H1 (cell line): ENCODE measurements at regions not wholly inside any gene's neighbourhood (a gene's known extent, or its start where the extent isn't known, plus 50 kb on each side); places are given as distances from the start of the nearest gene placed in this dataset.

Source experiments
- CTCF ChIA-PET: fragments of 300-600 bp; sonication (Branson Sonifier 250); formaldehyde crosslinking; loops from one replicate; lab custom pipeline; 2021; ENCODE audit not compliant: partially characterized antibody; lab: Charles Lee
- POLR2A ChIA-PET: fragments of 300-600 bp; sonication (Branson Sonifier 250); formaldehyde crosslinking; loops from one replicate; lab custom pipeline; 2021; ENCODE audit warnings: inconsistent platforms; ENCODE audit not compliant: partially characterized antibody; lab: Charles Lee
- DNase-seq, 2 experiments: peaks; one replicate each; pipeline versions ENCODE4 v3.0.0 to v3.0.0-alpha.2; 2010 to 2022; ENCODE audit warnings: low spot score in 2 of 2, low read depth in 1 of 2, mixed read lengths in 1 of 2
- FAIRE-seq: peaks from 2 replicates; lab custom pipeline; 2011; peaks lifted over from hg19 to GRCh38; lab: Jason Lieb, UNC
- H2AFZ ChIP-seq: 2 replicates; pipeline ENCODE4 v1.8.1; 2012; ENCODE audit warnings: low read length, inconsistent platforms
- H2AK5ac ChIP-seq: 2 replicates; pipeline ENCODE4 v1.6.1; 2013; ENCODE audit warnings: low read depth, low read length
- H2BK120ac ChIP-seq: replicated peaks from 2 replicates; pipeline ENCODE3; 2013; ENCODE audit warnings: low read depth, low read length, inconsistent platforms
- H2BK12ac ChIP-seq: 2 replicates; pipeline ENCODE4 v1.6.1; 2013; ENCODE audit warnings: low read depth, low read length
- H2BK15ac ChIP-seq: 2 replicates; pipeline ENCODE4 v1.6.1; 2013; ENCODE audit warnings: low read length
- H2BK20ac ChIP-seq: 2 replicates; pipeline ENCODE4 v1.6.1; 2013; ENCODE audit warnings: low read length
- H2BK5ac ChIP-seq: 2 replicates; pipeline ENCODE4 v1.6.1; 2013; ENCODE audit warnings: low read depth, low read length
- H3K14ac ChIP-seq: 2 replicates; pipeline ENCODE4 v1.6.1; 2013; ENCODE audit warnings: inconsistent platforms; ENCODE audit not compliant: insufficient read length
- H3K18ac ChIP-seq: 2 replicates; pipeline ENCODE4 v1.6.1; 2013; ENCODE audit warnings: low read length; ENCODE audit errors: extremely low read depth
- H3K23ac ChIP-seq: 2 replicates; pipeline ENCODE4 v1.6.1; 2013; ENCODE audit warnings: inconsistent platforms; ENCODE audit not compliant: insufficient read length
- H3K23me2 ChIP-seq: 2 replicates; pipeline ENCODE4 v1.6.1; 2013; ENCODE audit warnings: low read depth, low read length
- H3K27ac ChIP-seq: 2 replicates; pipeline ENCODE4 v1.6.1; 2011; ENCODE audit warnings: low read depth, low read length, inconsistent platforms
- H3K27me3 ChIP-seq, 4 experiments: replicated peaks in 1 of 4; 1 replicate in 1 of 4; 2 replicates in 3 of 4; pipeline versions ENCODE4 v1.6.1 to v1.8.1; 2011 to 2013; ENCODE audit warnings: low read length in 3 of 4, mild to moderate bottlenecking in 3 of 4, inconsistent platforms in 2 of 4, mixed read lengths in 2 of 4, moderate library complexity in 1 of 4; ENCODE audit not compliant: control insufficient read depth in 3 of 4, insufficient read depth in 3 of 4; ENCODE audit errors: extremely low read depth in 1 of 4
- H3K36me3 ChIP-seq, 4 experiments: 2 replicates each; pipeline versions ENCODE4 v1.6.1 to v1.8.1; 2011 to 2013; ENCODE audit warnings: mild to moderate bottlenecking in 4 of 4, low read length in 3 of 4, moderate library complexity in 2 of 4, control low read depth in 1 of 4, inconsistent platforms in 1 of 4; ENCODE audit not compliant: insufficient read depth in 4 of 4, control insufficient read depth in 2 of 4
- H3K4ac ChIP-seq: replicated peaks from 2 replicates; pipeline ENCODE3; 2013; ENCODE audit warnings: low read length, low read depth, mixed read lengths, inconsistent platforms; ENCODE audit not compliant: insufficient read length
- H3K4me1 ChIP-seq, 4 experiments: replicated peaks in 1 of 4; 1 replicate in 1 of 4; 2 replicates in 3 of 4; pipeline versions ENCODE4 v1.6.1 to v1.8.1; 2011 to 2013; ENCODE audit warnings: low read length in 3 of 4, inconsistent platforms in 2 of 4, mixed read lengths in 1 of 4; ENCODE audit not compliant: insufficient read depth in 4 of 4, control insufficient read depth in 3 of 4
- H3K4me2 ChIP-seq, 2 experiments: 2 replicates each; pipeline versions ENCODE4 v1.6.1 to v1.8.1; 2011 to 2013; ENCODE audit warnings: low read depth in 2 of 2, low read length in 2 of 2, control low read depth in 1 of 2, inconsistent platforms in 1 of 2, mild to moderate bottlenecking in 1 of 2; ENCODE audit not compliant: insufficient read depth in 1 of 2
- H3K4me3 ChIP-seq, 4 experiments: fragments of 200-600, 300-600 bp in 1 of 4; sonication (generic), shearing (Covaris generic), sonication (Bioruptor Twin) in 1 of 4; 2 replicates each; pipeline versions ENCODE4 v1.5.1 to v1.8.1; 2011 to 2016; ENCODE audit warnings: low read length in 4 of 4, low read depth in 3 of 4, control low read depth in 2 of 4, inconsistent platforms in 2 of 4, mild to moderate bottlenecking in 2 of 4, mixed read lengths in 1 of 4, moderate library complexity in 1 of 4; ENCODE audit not compliant: insufficient read depth in 2 of 4; ENCODE audit errors: extremely low read depth in 1 of 4
- H3K56ac ChIP-seq: replicated peaks from 2 replicates; pipeline ENCODE3; 2013; ENCODE audit warnings: low read depth, mild to moderate bottlenecking, mixed read lengths, low read length, inconsistent platforms; ENCODE audit not compliant: insufficient read length
- H3K79me1 ChIP-seq: 2 replicates; pipeline ENCODE4 v1.6.1; 2013; ENCODE audit warnings: low read depth, low read length, control low read depth
- H3K79me2 ChIP-seq, 2 experiments: 2 replicates each; pipeline versions ENCODE4 v1.6.1 to v1.8.1; 2012 to 2013; ENCODE audit warnings: low read length in 2 of 2, mild to moderate bottlenecking in 2 of 2, inconsistent platforms in 1 of 2; ENCODE audit not compliant: insufficient read depth in 2 of 2, control insufficient read depth in 1 of 2
- H3K9ac ChIP-seq, 4 experiments: replicated peaks in 1 of 4; 1 replicate in 1 of 4; 2 replicates in 3 of 4; pipeline versions ENCODE4 v1.6.1 to v1.8.1; 2011 to 2013; ENCODE audit warnings: low read depth in 3 of 4, low read length in 3 of 4, control low read depth in 2 of 4, mild to moderate bottlenecking in 2 of 4, moderate library complexity in 2 of 4, inconsistent platforms in 1 of 4; ENCODE audit errors: extremely low read depth in 1 of 4
- H3K9me3 ChIP-seq, 2 experiments: 2 replicates each; pipeline versions ENCODE4 v1.6.1 to v1.8.1; 2012 to 2013; ENCODE audit warnings: mild to moderate bottlenecking in 2 of 2, moderate library complexity in 2 of 2, control low read depth in 1 of 2, inconsistent platforms in 1 of 2, low read depth in 1 of 2, low read length in 1 of 2, mixed read lengths in 1 of 2; ENCODE audit not compliant: insufficient read depth in 2 of 2
- H4K20me1 ChIP-seq, 2 experiments: replicated peaks in 1 of 2; 2 replicates each; pipeline versions ENCODE3 to v1.8.1; 2011 to 2013; ENCODE audit warnings: inconsistent platforms in 2 of 2, low read length in 2 of 2, mild to moderate bottlenecking in 1 of 2; ENCODE audit not compliant: insufficient read depth in 2 of 2, control insufficient read depth in 1 of 2
- H4K5ac ChIP-seq: 2 replicates; pipeline ENCODE4 v1.6.1; 2013; ENCODE audit warnings: low read length, low read depth, mixed read lengths, inconsistent platforms; ENCODE audit not compliant: insufficient read length
- H4K8ac ChIP-seq: 2 replicates; pipeline ENCODE4 v1.8.0; 2013; ENCODE audit warnings: mild to moderate bottlenecking, moderate library complexity, low read length, inconsistent platforms; ENCODE audit not compliant: insufficient read depth; ENCODE audit errors: extremely low read depth
- H4K91ac ChIP-seq: replicated peaks from 2 replicates; pipeline ENCODE3; 2013; ENCODE audit warnings: low read length, mixed read lengths, inconsistent platforms; ENCODE audit not compliant: insufficient read length
- ATF2 ChIP-seq: IDR thresholded peaks from 2 replicates; pipeline ENCODE4 v1.6.1; 2012; ENCODE audit warnings: low read length, inconsistent platforms
- BCL11A ChIP-seq, 2 experiments: IDR thresholded peaks; one replicate each; pipeline ENCODE4 v1.6.1; 2011; ENCODE audit warnings: low read depth in 2 of 2, low read length in 2 of 2, mild to moderate bottlenecking in 2 of 2
- CREB1 ChIP-seq: IDR thresholded peaks from 2 replicates; pipeline ENCODE4 v1.6.1; 2012; ENCODE audit warnings: inconsistent platforms
- CTCF ChIP-seq, 3 experiments: IDR thresholded peaks; 1 replicate in 2 of 3; 2 replicates in 1 of 3; pipeline versions ENCODE4 v1.5.1 to v1.6.1; 2011; ENCODE audit warnings: low read length in 3 of 3, mild to moderate bottlenecking in 3 of 3, inconsistent platforms in 2 of 3, low read depth in 1 of 3, moderate library complexity in 1 of 3; ENCODE audit not compliant: insufficient read depth in 1 of 3; ENCODE audit errors: control extremely low read depth in 1 of 3
- POU5F1 ChIP-seq: IDR thresholded peaks from 2 replicates; pipeline ENCODE4 v1.6.1; 2011; ENCODE audit warnings: low read depth, mild to moderate bottlenecking, low read length, moderate library complexity
- SAP30 ChIP-seq: fragments of 300-600 bp; sonication (generic); IDR thresholded peaks from 2 replicates; pipeline ENCODE4 v1.7.1; 2012; ENCODE audit warnings: low read length, moderate library complexity, mild to moderate bottlenecking, inconsistent platforms; ENCODE audit not compliant: insufficient read depth, insufficient replicate concordance
- SIN3A ChIP-seq, 2 experiments: IDR thresholded peaks in 1 of 2; conservative IDR thresholded peaks in 1 of 2; 2 replicates each; pipeline ENCODE4 v1.6.1; 2011 to 2012; ENCODE audit warnings: low read length in 2 of 2, improper control_type of control experiment in 1 of 2, low read depth in 1 of 2, mild to moderate bottlenecking in 1 of 2
- SP4 ChIP-seq: IDR thresholded peaks from 2 replicates; pipeline ENCODE4 v1.6.1; 2012; ENCODE audit warnings: low read length, inconsistent platforms
- SUZ12 ChIP-seq: fragments of 200-600 bp; sonication (generic); IDR thresholded peaks from 2 replicates; pipeline ENCODE4 v1.6.1; 2012; ENCODE audit warnings: mild to moderate bottlenecking, inconsistent platforms, low read length, moderate library complexity, mixed read lengths
- TBP ChIP-seq: IDR thresholded peaks from 2 replicates; pipeline ENCODE4 v1.6.1; 2011; ENCODE audit warnings: low read depth, low read length, improper control_type of control experiment
- WGBS, 2 experiments: shearing (Covaris generic) in 1 of 2; methylation state at CpG; one replicate each; pipeline versions ENCODE4 v1.1.6 to v1.1.7; 2013 to 2015; ENCODE audit warnings: low lambda C conversion rate in 2 of 2, mixed read lengths in 2 of 2, inconsistent platforms in 1 of 2, low coverage in 1 of 2, missing lambda C conversion rate in 1 of 2; ENCODE audit not compliant: insufficient replicate concordance in 2 of 2, insufficient coverage in 1 of 2, insufficient read length in 1 of 2; ENCODE audit errors: extremely low coverage in 1 of 2, missing lambda C conversion rate in 1 of 2; 5-methylcytosine and 5-hydroxymethylcytosine counted together

- no peaks in the 10 kb centered on the region for H4K20me1 ChIP-seq
- H3K18ac ChIP-seq: no peak overlapping the region
- H4K5ac ChIP-seq: no peak overlapping the region
- H2BK12ac ChIP-seq: no peak overlapping the region
- H3K14ac ChIP-seq: no peak overlapping the region
- no peaks in the 10 kb centered on the region for H3K36me3 ChIP-seq
- 62% methylated on average over 1 of the region's 1 CpG; no CpG with 5 or more reads in 1 of the 2 experiments for WGBS, 2 experiments
- H3K56ac ChIP-seq: no peak overlapping the region
- no peaks in the 10 kb centered on the region for H3K79me2 ChIP-seq
- no peak overlapping the region for H3K9ac ChIP-seq
- H3K27me3 ChIP-seq: no peaks in the 10 kb centered on the region
- no peak overlapping the region for H2AK5ac ChIP-seq
- no peak overlapping the region for H4K91ac ChIP-seq
- no peak overlapping the region for H2BK5ac ChIP-seq
- CTCF ChIA-PET: no interaction called here
- no peak overlapping the region for H3K4ac ChIP-seq
- H2BK15ac ChIP-seq: no peak overlapping the region
- FAIRE-seq: no peak
- no peaks in the 10 kb centered on the region for H3K79me1 ChIP-seq
- no peak overlapping the region for H2BK120ac ChIP-seq
- POLR2A ChIA-PET: no interaction called here
- peak overlapping the region; percentile 74 for H2AFZ ChIP-seq
- peaks cover 0 to 3% (median 0%) of the 10 kb centered on the region in 4 experiments; a peak in 3 of 7 replicates for H3K4me1 ChIP-seq
- DNase-seq: no peak
- H3K23me2 ChIP-seq: no peaks in the 10 kb centered on the region
- H3K9me3 ChIP-seq: no peaks in the 10 kb centered on the region
- H3K23ac ChIP-seq: no peak overlapping the region
- no peak overlapping the region for H4K8ac ChIP-seq
- H3K27ac ChIP-seq: no peak overlapping the region
- no peak overlapping the region for H3K4me3 ChIP-seq
- H2BK20ac ChIP-seq: no peak overlapping the region
- no peak overlapping the region for H3K4me2 ChIP-seq
- TF ChIP-seq SAP30 (no peak), TBP (no peak), CREB1 (no peak), BCL11A (IDR thresholded peaks at IDR 0.05; ENCODE audit: low read depth in 2 of 2, low read length in 2 of 2) (no peak), ATF2 (no peak), POU5F1 (no peak), CTCF (IDR thresholded peaks at IDR 0.05; ENCODE audit: control extremely low read depth in 1 of 3, insufficient read depth in 1 of 3, low read depth in 1 of 3, low read length in 3 of 3) (no peak), SIN3A (conservative IDR thresholded peaks at IDR 0.05 in 1 of 2, IDR thresholded peaks at IDR 0.05 in 1 of 2; ENCODE audit: low read depth in 1 of 2, low read length in 2 of 2) (no peak), SP4 (no peak), SUZ12 (no peak)
These were observed 75.0 kb upstream of the MAGI2 start for GRCh38 chr7:79528421-79528820.
